Panc1 (cell line): ENCODE measurements at regions not wholly inside any gene's neighbourhood (a gene's known extent, or its start where the extent isn't known, plus 50 kb on each side); places are given as distances from the start of the nearest gene placed in this dataset.

ENCODE experiments used
- ATAC-seq: fragments of 200-7000 bp; cut with Tn5 transposase; 2 replicates; pipeline ENCODE4 v1.9.1; 2020; ENCODE audit warnings: mild to moderate bottlenecking, moderate library complexity
- BruUV-seq: library from RNA; stranded (reverse); fragments of 400-500 nt; replicated peaks from 2 replicates; lab custom pipeline; 2021; lab: Mats Ljungman, UMichigan
- CTCF ChIA-PET: fragments of 300-600 bp; sonication (Branson Sonifier 250); formaldehyde crosslinking; loops from one replicate; lab custom pipeline; 2022; ENCODE audit warnings: antibody characterized with exemption; lab: Charles Lee
- POLR2A ChIA-PET: fragments of 300-600 bp; sonication (Branson Sonifier 250); formaldehyde crosslinking; loops from one replicate; lab custom pipeline; 2022; ENCODE audit warnings: antibody characterized with exemption; lab: Charles Lee
- DNase-seq: peaks from one replicate; pipeline ENCODE4 v3.0.0-alpha.2; 2010; ENCODE audit warnings: low read depth, low spot score
- H3K27ac ChIP-seq: 2 replicates; pipeline ENCODE4 v1.5.1; 2011; ENCODE audit warnings: mild to moderate bottlenecking, low read length, inconsistent platforms
- H3K27me3 ChIP-seq: fragments of 200-500 bp; sonication (Bioruptor generic); 2 replicates; pipeline ENCODE4 v1.6.0; 2014; ENCODE audit warnings: low read length, inconsistent platforms; ENCODE audit not compliant: control insufficient read depth, insufficient read depth
- H3K36me3 ChIP-seq: fragments of 200-500 bp; sonication (Bioruptor generic); 2 replicates; pipeline ENCODE4 v1.5.1; 2014; ENCODE audit warnings: inconsistent platforms, mild to moderate bottlenecking, low read length, moderate library complexity; ENCODE audit not compliant: control insufficient read depth, insufficient read depth
- H3K4me1 ChIP-seq: 2 replicates; pipeline ENCODE4 v1.5.1; 2011; ENCODE audit warnings: inconsistent platforms, mild to moderate bottlenecking, low read length, moderate library complexity; ENCODE audit not compliant: control insufficient read depth, insufficient read depth
- H3K4me3 ChIP-seq, 2 experiments: 2 replicates each; pipeline ENCODE4 v1.5.1; 2011 to 2012; ENCODE audit warnings: low read depth in 2 of 2, low read length in 2 of 2, mild to moderate bottlenecking in 2 of 2, inconsistent platforms in 1 of 2, moderate library complexity in 1 of 2
- H3K9me3 ChIP-seq: fragments of 200-500 bp; sonication (Bioruptor generic); 2 replicates; pipeline ENCODE4 v1.5.1; 2014; ENCODE audit warnings: low read depth, mild to moderate bottlenecking, inconsistent platforms, low read length, moderate library complexity; ENCODE audit not compliant: control insufficient read depth, insufficient read depth
- CTCF ChIP-seq: fragments of 450-650 bp; IDR thresholded peaks from 2 replicates; pipeline ENCODE4 v1.5.1; 2017; ENCODE audit warnings: mild to moderate bottlenecking
- POLR2AphosphoS5 ChIP-seq: IDR thresholded peaks from 2 replicates; pipeline ENCODE4 v1.6.1; 2012; ENCODE audit warnings: mild to moderate bottlenecking, low read depth, low read length, moderate library complexity
- SIN3A ChIP-seq: IDR thresholded peaks from 2 replicates; pipeline ENCODE4 v1.6.1; 2012; ENCODE audit warnings: low read depth, mild to moderate bottlenecking, low read length, moderate library complexity, borderline replicate concordance; ENCODE audit not compliant: insufficient read depth
- TCF7L2 ChIP-seq: IDR thresholded peaks from 2 replicates; pipeline ENCODE4 v1.6.1; 2011; ENCODE audit warnings: mild to moderate bottlenecking, low read depth, low read length, inconsistent platforms
- in situ Hi-C: cut with HindIII; loops from 2 replicates; pipeline ENCODE4 v1.10.0; 2016; ENCODE audit warnings: low sequenced_read_pairs, low pct_unique_long_range_greater_than_20kb
- intact Hi-C: fragments of 100-400 bp; cut with micrococcal nuclease; formaldehyde crosslinking; loops from one replicate; pipeline ENCODE4 v1.10.0; 2022; ENCODE audit not compliant: unreplicated experiment
- TF ChIP-seq, protein P1 (sequence below), 2 experiments: IDR thresholded peaks; 2 replicates each; pipeline ENCODE4 v1.6.1; 2011 to 2012; ENCODE audit warnings: low read depth in 2 of 2, control low read depth in 1 of 2, low read length in 1 of 2, mild to moderate bottlenecking in 1 of 2, moderate library complexity in 1 of 2; ENCODE audit not compliant: insufficient read depth in 1 of 2

- Histone ChIP-seq H3K9me3 (no peaks in the 10 kb centered on the region), H3K27me3 (0 out of 2 replicates have a peak, but pooled peaks cover 2% of the 10 kb centered on the region), H3K27ac (no peak overlapping the region), H3K4me3 (no peak overlapping the region), H3K36me3 (no peaks in the 10 kb centered on the region), H3K4me1 (no peaks in the 10 kb centered on the region)
- ChIA-PET POLR2A (no interaction called here), CTCF (no interaction called here)
- no peak for ATAC-seq
- intact Hi-C loops = no loop called here
- TF ChIP-seq POLR2AphosphoS5 = no peak
- TF ChIP-seq CTCF = no peak
- DNase-seq = no peak
- in situ Hi-C loops = no loop called here
- BruUV-seq = no TSS peak
Measured at GRCh38 chr14:106304271-106304670, 777.9 kb downstream of the TMEM121 start.

GRCh38 chr14:106308839-106309389, 782.5 kb downstream of the TMEM121 start:
- DNase-seq = peak; percentile 74
- in situ Hi-C loops (no loop called here), intact Hi-C loops (no loop called here)
- ChIA-PET CTCF (interaction anchor here (0.6 to 1.2 kb wide), 3 partner anchors 37 to 599 kb away, joined by 3 to 5 read pairs (median 3); no protein-coding TSS in a partner anchor), POLR2A (no interaction called here)
- Histone ChIP-seq H3K27ac (no peak overlapping the region), H3K9me3 (no peaks in the 10 kb centered on the region), H3K4me1 (no peaks in the 10 kb centered on the region), H3K27me3 (no peaks in the 10 kb centered on the region), H3K36me3 (no peaks in the 10 kb centered on the region), H3K4me3 (no peak overlapping the region)
- TF ChIP-seq SIN3A (no peak), CTCF (peak; percentile 80)
- peak; percentile 60; the same call in 1 of the 2 replicates for ATAC-seq
- BruUV-seq = no TSS peak

DNA sequence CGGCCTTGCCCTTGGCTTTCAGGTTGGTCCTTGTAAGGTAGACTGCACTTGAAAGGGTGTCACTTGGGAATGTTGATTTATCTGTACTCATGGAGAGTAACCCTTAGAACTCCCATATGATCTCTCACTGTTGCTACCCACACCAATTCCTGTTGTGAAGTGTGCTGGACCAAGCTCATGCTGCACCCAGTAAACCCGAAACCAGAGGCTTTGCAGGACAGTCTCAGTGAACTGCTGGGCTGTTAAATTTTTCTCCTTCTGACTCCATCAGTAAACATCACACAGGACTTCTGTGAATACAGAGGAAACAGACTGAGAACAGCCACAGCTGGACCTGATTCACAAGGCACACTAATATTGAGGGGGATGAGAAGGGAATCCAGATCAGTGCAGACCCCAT, 783.0 kb downstream of the TMEM121 start:
- ChIA-PET POLR2A (no interaction called here), CTCF (no interaction called here)
- in situ Hi-C loops = no loop called here

More for the DNA sequence above, 783.0 kb downstream of the TMEM121 start:
- Histone ChIP-seq H3K4me3 (no peak overlapping the region), H3K27me3 (no peaks in the 10 kb centered on the region), H3K36me3 (no peaks in the 10 kb centered on the region), H3K4me1 (no peaks in the 10 kb centered on the region), H3K9me3 (no peaks in the 10 kb centered on the region), H3K27ac (no peak overlapping the region)
- intact Hi-C loops = no loop called here
- DNase-seq = no peak
- TF ChIP-seq POLR2AphosphoS5 (no peak), CTCF (no peak), SIN3A (no peak), TCF7L2 (no peak)
- TF ChIP-seq, protein P1, sequence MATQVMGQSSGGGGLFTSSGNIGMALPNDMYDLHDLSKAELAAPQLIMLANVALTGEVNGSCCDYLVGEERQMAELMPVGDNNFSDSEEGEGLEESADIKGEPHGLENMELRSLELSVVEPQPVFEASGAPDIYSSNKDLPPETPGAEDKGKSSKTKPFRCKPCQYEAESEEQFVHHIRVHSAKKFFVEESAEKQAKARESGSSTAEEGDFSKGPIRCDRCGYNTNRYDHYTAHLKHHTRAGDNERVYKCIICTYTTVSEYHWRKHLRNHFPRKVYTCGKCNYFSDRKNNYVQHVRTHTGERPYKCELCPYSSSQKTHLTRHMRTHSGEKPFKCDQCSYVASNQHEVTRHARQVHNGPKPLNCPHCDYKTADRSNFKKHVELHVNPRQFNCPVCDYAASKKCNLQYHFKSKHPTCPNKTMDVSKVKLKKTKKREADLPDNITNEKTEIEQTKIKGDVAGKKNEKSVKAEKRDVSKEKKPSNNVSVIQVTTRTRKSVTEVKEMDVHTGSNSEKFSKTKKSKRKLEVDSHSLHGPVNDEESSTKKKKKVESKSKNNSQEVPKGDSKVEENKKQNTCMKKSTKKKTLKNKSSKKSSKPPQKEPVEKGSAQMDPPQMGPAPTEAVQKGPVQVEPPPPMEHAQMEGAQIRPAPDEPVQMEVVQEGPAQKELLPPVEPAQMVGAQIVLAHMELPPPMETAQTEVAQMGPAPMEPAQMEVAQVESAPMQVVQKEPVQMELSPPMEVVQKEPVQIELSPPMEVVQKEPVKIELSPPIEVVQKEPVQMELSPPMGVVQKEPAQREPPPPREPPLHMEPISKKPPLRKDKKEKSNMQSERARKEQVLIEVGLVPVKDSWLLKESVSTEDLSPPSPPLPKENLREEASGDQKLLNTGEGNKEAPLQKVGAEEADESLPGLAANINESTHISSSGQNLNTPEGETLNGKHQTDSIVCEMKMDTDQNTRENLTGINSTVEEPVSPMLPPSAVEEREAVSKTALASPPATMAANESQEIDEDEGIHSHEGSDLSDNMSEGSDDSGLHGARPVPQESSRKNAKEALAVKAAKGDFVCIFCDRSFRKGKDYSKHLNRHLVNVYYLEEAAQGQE (IDR thresholded peaks at IDR 0.05; ENCODE audit: insufficient read depth in 1 of 2, low read depth in 2 of 2, low read length in 1 of 2) = no peak
- no peak for ATAC-seq
- BruUV-seq = no TSS peak
